ENCODE measurements at regions not wholly inside any gene's neighbourhood (a gene's known extent, or its start where the extent isn't known, plus 50 kb on each side); places are given as distances from the start of the nearest gene placed in this dataset.

- TF ChIP-seq, protein P1, sequence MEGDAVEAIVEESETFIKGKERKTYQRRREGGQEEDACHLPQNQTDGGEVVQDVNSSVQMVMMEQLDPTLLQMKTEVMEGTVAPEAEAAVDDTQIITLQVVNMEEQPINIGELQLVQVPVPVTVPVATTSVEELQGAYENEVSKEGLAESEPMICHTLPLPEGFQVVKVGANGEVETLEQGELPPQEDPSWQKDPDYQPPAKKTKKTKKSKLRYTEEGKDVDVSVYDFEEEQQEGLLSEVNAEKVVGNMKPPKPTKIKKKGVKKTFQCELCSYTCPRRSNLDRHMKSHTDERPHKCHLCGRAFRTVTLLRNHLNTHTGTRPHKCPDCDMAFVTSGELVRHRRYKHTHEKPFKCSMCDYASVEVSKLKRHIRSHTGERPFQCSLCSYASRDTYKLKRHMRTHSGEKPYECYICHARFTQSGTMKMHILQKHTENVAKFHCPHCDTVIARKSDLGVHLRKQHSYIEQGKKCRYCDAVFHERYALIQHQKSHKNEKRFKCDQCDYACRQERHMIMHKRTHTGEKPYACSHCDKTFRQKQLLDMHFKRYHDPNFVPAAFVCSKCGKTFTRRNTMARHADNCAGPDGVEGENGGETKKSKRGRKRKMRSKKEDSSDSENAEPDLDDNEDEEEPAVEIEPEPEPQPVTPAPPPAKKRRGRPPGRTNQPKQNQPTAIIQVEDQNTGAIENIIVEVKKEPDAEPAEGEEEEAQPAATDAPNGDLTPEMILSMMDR (IDR thresholded peaks at IDR 0.05), result no peak
- no peak for TF ChIP-seq POLR2AphosphoS5 (IDR thresholded peaks at IDR 0.05; ENCODE audit: low read depth, low read length)
- no peak for TF ChIP-seq SIN3A (IDR thresholded peaks at IDR 0.05; ENCODE audit: borderline replicate concordance, insufficient read depth, low read depth, low read length)
These were observed 491.7 kb upstream of the NXPH2 start for GRCh38 chr2:139271879-139272278.
